Osteoblast (primary cell): ENCODE measurements at regions not wholly inside any gene's neighbourhood (a gene's known extent, or its start where the extent isn't known, plus 50 kb on each side); places are given as distances from the start of the nearest gene placed in this dataset.

Source experiments
- DNase-seq: peaks from one replicate; pipeline ENCODE4 v3.0.0; 2011; ENCODE audit warnings: low spot score, mixed read lengths; ENCODE audit not compliant: insufficient read length; ENCODE audit errors: missing footprints
- H2AFZ ChIP-seq: 2 replicates; pipeline ENCODE4 v1.6.0; 2011; ENCODE audit warnings: mild to moderate bottlenecking, low read length
- H3K27ac ChIP-seq: 2 replicates; pipeline ENCODE4 v1.5.1; 2011; ENCODE audit warnings: mild to moderate bottlenecking, low read depth, low read length, moderate library complexity
- H3K27me3 ChIP-seq: 2 replicates; pipeline ENCODE4 v1.6.0; 2012; ENCODE audit warnings: mild to moderate bottlenecking, control low read depth, inconsistent platforms, low read length, moderate library complexity; ENCODE audit not compliant: insufficient read depth
- H3K36me3 ChIP-seq: 2 replicates; pipeline ENCODE4 v1.5.1; 2011; ENCODE audit warnings: mild to moderate bottlenecking, low read length, control low read depth, moderate library complexity; ENCODE audit not compliant: insufficient read depth
- H3K4me1 ChIP-seq: 2 replicates; pipeline ENCODE4 v1.5.1; 2011; ENCODE audit warnings: mild to moderate bottlenecking, low read length, control low read depth, moderate library complexity; ENCODE audit not compliant: insufficient read depth
- H3K4me2 ChIP-seq: 2 replicates; pipeline ENCODE4 v1.6.0; 2011; ENCODE audit warnings: mild to moderate bottlenecking, low read length; ENCODE audit not compliant: insufficient read depth
- H3K4me3 ChIP-seq: fragments of 200-600 bp; sonication (generic); 3 replicates; pipeline ENCODE4 v1.5.1; 2012; ENCODE audit warnings: mild to moderate bottlenecking, low read length, inconsistent platforms; ENCODE audit not compliant: insufficient read depth
- H3K79me2 ChIP-seq: 2 replicates; pipeline ENCODE4 v1.6.0; 2012; ENCODE audit warnings: mild to moderate bottlenecking, low read length, control low read depth, inconsistent platforms; ENCODE audit not compliant: insufficient read depth
- H3K9me3 ChIP-seq: 2 replicates; pipeline ENCODE4 v1.5.1; 2011; ENCODE audit warnings: low read depth, low read length, control low read depth
- H4K20me1 ChIP-seq: 2 replicates; pipeline ENCODE4 v1.6.0; 2012; ENCODE audit warnings: mild to moderate bottlenecking, low read length, control low read depth; ENCODE audit not compliant: insufficient read depth
- CTCF ChIP-seq: IDR thresholded peaks from 2 replicates; pipeline ENCODE4 v1.5.1; 2011; ENCODE audit warnings: mild to moderate bottlenecking, low read depth, low read length, moderate library complexity; ENCODE audit errors: extremely low read depth

- Histone ChIP-seq H3K4me3 (no peak overlapping the region), H3K9me3 (no peaks in the 10 kb centered on the region), H2AFZ (no peak overlapping the region), H3K4me1 (no peaks in the 10 kb centered on the region), H3K79me2 (no peaks in the 10 kb centered on the region), H3K27me3 (no peaks in the 10 kb centered on the region), H3K36me3 (no peaks in the 10 kb centered on the region), H3K4me2 (no peak overlapping the region), H4K20me1 (no peaks in the 10 kb centered on the region), H3K27ac (no peak overlapping the region)
- DNase-seq, result no peak
- TF ChIP-seq CTCF, result no peak
Measured at GRCh38 chr12:63508543-63508942, 159.8 kb downstream of the DPY19L2 start.

- TF ChIP-seq CTCF, result no peak
- no peak overlapping the region for H2AFZ ChIP-seq
- no peaks in the 10 kb centered on the region for H3K79me2 ChIP-seq
Measured at GRCh38 chr12:63499567-63499966, 168.7 kb downstream of the DPY19L2 start.

GRCh38 chr12:63498239-63498638, 170.1 kb downstream of the DPY19L2 start:
- Histone ChIP-seq H3K79me2 (no peaks in the 10 kb centered on the region), H4K20me1 (no peaks in the 10 kb centered on the region), H3K4me3 (no peak overlapping the region), H3K27ac (no peak overlapping the region), H3K27me3 (no peaks in the 10 kb centered on the region), H3K9me3 (no peaks in the 10 kb centered on the region), H3K4me2 (no peak overlapping the region), H3K4me1 (no peaks in the 10 kb centered on the region), H2AFZ (no peak overlapping the region), H3K36me3 (no peaks in the 10 kb centered on the region)
- DNase-seq, result no peak
- no peak for TF ChIP-seq CTCF

More at GRCh38 chr12:63499567-63499966, 168.7 kb downstream of the DPY19L2 start:
- Histone ChIP-seq H3K36me3 (no peaks in the 10 kb centered on the region), H3K27me3 (no peaks in the 10 kb centered on the region), H4K20me1 (no peaks in the 10 kb centered on the region), H3K4me1 (no peaks in the 10 kb centered on the region), H3K9me3 (no peaks in the 10 kb centered on the region), H3K27ac (no peak overlapping the region), H3K4me3 (no peak overlapping the region), H3K4me2 (no peak overlapping the region)
- no peak for DNase-seq

GRCh38 chr12:63496654-63497053, 171.6 kb downstream of the DPY19L2 start:
- no peak overlapping the region for H3K4me3 ChIP-seq
- H3K27me3 ChIP-seq, result no peaks in the 10 kb centered on the region
- TF ChIP-seq CTCF, result no peak
- H4K20me1 ChIP-seq, result no peaks in the 10 kb centered on the region
- H3K79me2 ChIP-seq, result no peaks in the 10 kb centered on the region
- H3K27ac ChIP-seq, result no peak overlapping the region
- H3K9me3 ChIP-seq, result no peaks in the 10 kb centered on the region
- no peak overlapping the region for H2AFZ ChIP-seq
- no peak for DNase-seq
- no peaks in the 10 kb centered on the region for H3K4me1 ChIP-seq
- no peak overlapping the region for H3K4me2 ChIP-seq
- H3K36me3 ChIP-seq, result no peaks in the 10 kb centered on the region
